ENCODE measurements at regions not wholly inside any gene's neighbourhood (a gene's known extent, or its start where the extent isn't known, plus 50 kb on each side); places are given as distances from the start of the nearest gene placed in this dataset.

DNA sequence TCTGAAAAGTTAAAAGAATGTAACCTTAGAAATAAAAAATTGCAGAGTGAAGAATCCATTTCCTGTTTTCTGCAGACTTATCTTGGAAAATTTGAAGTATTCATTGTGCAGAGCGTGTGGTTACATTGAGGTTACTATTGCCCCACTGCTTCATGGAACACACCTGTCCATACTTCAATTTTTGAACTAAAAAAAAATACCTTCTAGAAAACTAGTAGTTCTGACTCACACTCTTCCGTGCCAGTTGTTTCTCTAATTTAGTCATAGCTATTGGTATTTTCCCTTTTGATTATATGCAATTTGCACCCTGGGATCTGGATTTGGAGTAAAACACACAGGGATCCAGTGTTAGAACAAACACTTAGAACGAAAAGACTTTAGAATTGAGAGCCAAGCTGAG is 111.8 kb upstream of the LYSMD4 start:
- H3K4me1 ChIP-seq, result no peaks in the 10 kb centered on the region
- no peaks in the 10 kb centered on the region for H3K9me3 ChIP-seq
- no peak for DNase-seq
- TF ChIP-seq, protein P1, sequence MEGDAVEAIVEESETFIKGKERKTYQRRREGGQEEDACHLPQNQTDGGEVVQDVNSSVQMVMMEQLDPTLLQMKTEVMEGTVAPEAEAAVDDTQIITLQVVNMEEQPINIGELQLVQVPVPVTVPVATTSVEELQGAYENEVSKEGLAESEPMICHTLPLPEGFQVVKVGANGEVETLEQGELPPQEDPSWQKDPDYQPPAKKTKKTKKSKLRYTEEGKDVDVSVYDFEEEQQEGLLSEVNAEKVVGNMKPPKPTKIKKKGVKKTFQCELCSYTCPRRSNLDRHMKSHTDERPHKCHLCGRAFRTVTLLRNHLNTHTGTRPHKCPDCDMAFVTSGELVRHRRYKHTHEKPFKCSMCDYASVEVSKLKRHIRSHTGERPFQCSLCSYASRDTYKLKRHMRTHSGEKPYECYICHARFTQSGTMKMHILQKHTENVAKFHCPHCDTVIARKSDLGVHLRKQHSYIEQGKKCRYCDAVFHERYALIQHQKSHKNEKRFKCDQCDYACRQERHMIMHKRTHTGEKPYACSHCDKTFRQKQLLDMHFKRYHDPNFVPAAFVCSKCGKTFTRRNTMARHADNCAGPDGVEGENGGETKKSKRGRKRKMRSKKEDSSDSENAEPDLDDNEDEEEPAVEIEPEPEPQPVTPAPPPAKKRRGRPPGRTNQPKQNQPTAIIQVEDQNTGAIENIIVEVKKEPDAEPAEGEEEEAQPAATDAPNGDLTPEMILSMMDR (IDR thresholded peaks at IDR 0.05; ENCODE audit: low read depth, low read length), result no peak
- H3K27me3 ChIP-seq, result no peaks in the 10 kb centered on the region
- no peaks in the 10 kb centered on the region for H3K36me3 ChIP-seq
- no peak overlapping the region for H3K4me3 ChIP-seq (ENCODE audit: low read depth, low read length)

DNA sequence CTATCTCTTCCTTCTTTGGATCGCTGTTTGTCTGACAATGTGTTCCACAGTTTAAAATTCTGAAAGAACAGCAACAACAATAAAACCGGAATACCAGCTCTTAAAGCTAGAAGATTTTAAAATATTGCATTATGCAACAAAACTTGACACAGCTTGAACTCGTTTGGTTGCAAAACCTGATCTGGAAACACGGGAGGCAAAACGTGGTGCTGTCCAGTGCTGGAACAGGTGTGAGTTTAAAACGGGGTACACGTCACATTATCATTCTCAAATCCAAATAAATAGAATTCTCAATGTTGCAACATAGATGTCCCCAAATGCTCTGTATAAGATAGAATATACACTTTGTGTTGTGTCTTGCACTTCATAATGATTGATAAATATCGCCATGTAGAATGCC is 110.9 kb upstream of the LYSMD4 start:
- H3K27me3 ChIP-seq, result no peaks in the 10 kb centered on the region
- no peaks in the 10 kb centered on the region for H3K4me1 ChIP-seq
- TF ChIP-seq, protein P1 (IDR thresholded peaks at IDR 0.05; ENCODE audit: low read depth, low read length), result no peak
- no peaks in the 10 kb centered on the region for H3K9me3 ChIP-seq
- H3K4me3 ChIP-seq (ENCODE audit: low read depth, low read length), result no peak overlapping the region
- no peak for DNase-seq
- H3K36me3 ChIP-seq, result no peaks in the 10 kb centered on the region

DNA sequence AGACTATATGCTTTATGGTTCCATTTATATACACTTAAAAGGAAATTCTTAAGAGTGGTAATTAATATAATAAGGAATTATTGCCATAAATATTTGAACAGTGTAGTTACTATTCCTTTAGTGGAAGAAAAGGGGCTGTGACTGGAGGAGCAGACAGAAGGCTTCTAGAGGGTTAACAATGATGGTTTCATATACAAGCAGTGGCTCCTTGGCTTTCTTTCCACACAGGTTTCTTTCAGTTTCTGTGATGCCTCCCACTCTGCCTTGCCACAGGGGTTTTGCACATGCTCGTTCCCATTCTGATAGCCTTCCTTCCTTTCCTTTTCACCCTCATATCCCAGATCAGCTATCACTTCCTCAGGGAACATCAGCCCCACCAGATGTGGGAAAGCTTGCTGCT is 108.8 kb upstream of the LYSMD4 start:
- H3K4me3 ChIP-seq (ENCODE audit: low read depth, low read length), result no peak overlapping the region
- TF ChIP-seq, protein P1 (IDR thresholded peaks at IDR 0.05; ENCODE audit: low read depth, low read length), result no peak
- no peaks in the 10 kb centered on the region for H3K27me3 ChIP-seq
- no peak for DNase-seq
- no peaks in the 10 kb centered on the region for H3K36me3 ChIP-seq
- H3K4me1 ChIP-seq, result no peaks in the 10 kb centered on the region
- H3K9me3 ChIP-seq, result no peaks in the 10 kb centered on the region

DNA sequence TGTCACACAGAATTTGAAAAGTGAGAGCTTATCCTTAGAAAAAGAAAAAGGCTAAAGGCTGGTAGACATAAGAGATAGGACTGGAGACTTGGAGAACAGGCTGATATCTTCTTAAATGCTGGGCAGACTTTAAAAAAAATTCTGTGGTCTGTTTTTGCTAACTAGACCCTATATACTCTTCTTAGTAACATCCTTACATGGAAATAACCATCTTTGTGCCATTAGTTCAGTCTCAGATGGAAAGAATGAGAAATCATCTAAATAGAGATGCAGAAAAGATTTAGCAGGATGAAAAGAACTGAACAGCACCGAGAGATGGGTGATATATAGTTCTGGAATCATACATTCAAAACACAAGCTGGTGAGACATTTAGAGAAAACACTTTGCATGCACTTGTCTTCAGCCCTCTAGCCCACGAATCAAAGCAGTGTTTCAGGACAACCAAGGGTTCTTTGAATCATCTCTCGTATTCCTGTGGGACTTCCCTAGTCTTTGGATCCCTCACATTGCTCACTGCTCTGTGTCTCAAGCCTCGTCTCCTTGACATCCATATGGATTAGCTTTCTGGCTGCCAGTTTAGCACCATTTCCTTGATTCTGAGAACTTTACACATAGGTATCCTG is 93.0 kb upstream of the LYSMD4 start:
- no peak for DNase-seq
- H3K4me3 ChIP-seq (ENCODE audit: low read depth, low read length), result no peak overlapping the region
- H3K4me1 ChIP-seq, result no peaks in the 10 kb centered on the region
- H3K36me3 ChIP-seq, result no peaks in the 10 kb centered on the region
- H3K27me3 ChIP-seq, result no peaks in the 10 kb centered on the region
- TF ChIP-seq, protein P1 (IDR thresholded peaks at IDR 0.05; ENCODE audit: low read depth, low read length), result no peak
- no peaks in the 10 kb centered on the region for H3K9me3 ChIP-seq

DNA sequence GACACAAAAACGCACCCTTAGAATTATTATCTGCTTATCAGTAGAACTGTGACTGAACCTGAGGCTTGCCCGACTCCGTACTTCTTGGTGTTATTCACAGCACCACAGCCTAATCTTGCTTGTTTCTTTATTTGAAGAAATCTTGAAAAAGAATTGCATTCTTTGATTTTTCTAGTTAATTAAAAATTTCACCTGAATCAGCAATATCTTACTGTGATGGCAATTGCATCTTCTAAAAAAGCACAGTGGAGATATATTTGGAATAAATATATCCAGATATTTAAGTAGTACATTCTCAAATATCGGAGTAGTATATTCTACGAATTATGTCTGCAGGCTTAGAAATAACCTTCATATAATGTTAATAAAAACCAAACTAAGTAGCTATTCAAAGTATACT is 90.1 kb upstream of the LYSMD4 start:
- H3K36me3 ChIP-seq, result no peaks in the 10 kb centered on the region
- no peak for DNase-seq
- TF ChIP-seq, protein P1 (IDR thresholded peaks at IDR 0.05; ENCODE audit: low read depth, low read length), result no peak
- no peaks in the 10 kb centered on the region for H3K27me3 ChIP-seq
- no peaks in the 10 kb centered on the region; the same call in 1 of the 2 replicates for H3K4me1 ChIP-seq
- H3K9me3 ChIP-seq, result no peaks in the 10 kb centered on the region
- H3K4me3 ChIP-seq (ENCODE audit: low read depth, low read length), result no peak overlapping the region

DNA sequence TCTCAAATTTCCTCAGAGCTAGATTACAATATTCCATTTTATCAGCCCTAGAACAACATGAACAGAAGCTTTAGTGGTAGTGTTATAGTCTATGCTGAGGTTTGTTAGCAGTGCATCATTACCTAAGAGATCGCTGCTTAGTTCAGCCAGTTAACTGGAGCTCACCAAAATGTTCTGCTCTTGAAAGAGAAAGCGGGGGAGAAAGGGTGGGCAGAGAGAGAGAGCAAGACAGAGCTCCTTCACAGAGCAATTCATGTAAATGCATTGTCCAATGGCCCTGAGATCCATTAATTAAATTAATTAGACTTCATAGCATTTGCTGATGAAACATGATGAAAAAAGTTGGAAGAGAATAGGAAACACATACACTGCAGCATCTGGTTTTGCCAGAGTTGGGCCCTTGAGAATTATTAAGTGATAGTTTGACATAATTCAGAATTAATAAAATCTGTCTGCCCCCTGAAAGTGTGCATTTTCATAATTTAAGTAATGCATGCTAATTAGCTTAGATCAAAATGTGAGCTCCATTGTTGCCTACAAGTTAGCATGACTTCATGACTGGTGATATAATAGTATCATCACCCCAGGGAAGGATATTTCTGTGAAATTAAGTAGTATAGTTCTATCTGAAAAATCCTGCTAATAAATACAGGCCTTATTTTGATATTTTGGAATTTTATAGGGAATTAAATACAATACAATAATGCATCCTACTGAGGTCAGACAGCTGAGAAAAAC is 86.9 kb upstream of the LYSMD4 start:
- Histone ChIP-seq H3K9me3 (no peaks in the 10 kb centered on the region), H3K27me3 (no peaks in the 10 kb centered on the region), H3K36me3 (no peaks in the 10 kb centered on the region), H3K4me3 (ENCODE audit: low read depth, low read length) (no peak overlapping the region), H3K4me1 (no peaks in the 10 kb centered on the region; the same call in 1 of the 2 replicates)
- TF ChIP-seq, protein P1 (IDR thresholded peaks at IDR 0.05; ENCODE audit: low read depth, low read length), result no peak
- DNase-seq, result no peak
